CD4-positive, alpha-beta T cell treated with Interleukin-4 for 4 hours (primary cell): ENCODE measurements at regions not wholly inside any gene's neighbourhood (a gene's known extent, or its start where the extent isn't known, plus 50 kb on each side); places are given as distances from the start of the nearest gene placed in this dataset.

Source experiments
- DNase-seq: peaks from one replicate; pipeline ENCODE4 v3.0.0-alpha.2; 2020

GRCh38 chr5:97854871-97855762 lies 672.1 kb upstream of the RIOK2 start:
- DNase-seq = no peak

- no peak for DNase-seq
Measured at GRCh38 chr5:97874491-97874890, 691.4 kb upstream of the RIOK2 start.

DNA sequence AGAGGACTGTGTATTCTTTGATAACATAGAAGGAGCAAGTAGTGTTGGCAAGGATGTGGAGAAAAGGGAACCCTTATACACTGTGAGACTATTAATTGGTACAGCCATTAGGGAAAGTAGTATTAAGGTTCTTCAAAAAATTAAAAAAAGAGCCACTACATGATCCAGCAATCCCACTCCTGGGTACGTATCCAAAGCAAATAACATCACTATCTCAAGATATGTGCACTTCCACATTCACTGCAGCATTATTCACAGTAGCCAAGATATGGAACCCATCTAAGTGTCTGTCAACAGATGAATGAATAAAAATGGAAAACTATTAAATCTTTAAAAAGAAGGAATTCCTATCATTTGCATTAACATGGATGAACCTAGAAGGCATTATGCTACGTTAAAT lies 693.2 kb upstream of the RIOK2 start:
- DNase-seq = no peak

GRCh38 chr5:97877588-97877987 lies 694.5 kb upstream of the RIOK2 start:
- DNase-seq = no peak

GRCh38 chr5:97888439-97888838 lies 705.4 kb upstream of the RIOK2 start:
- no peak for DNase-seq

- DNase-seq = no peak
Measured at GRCh38 chr5:97891971-97892370, 708.9 kb upstream of the RIOK2 start.

DNA sequence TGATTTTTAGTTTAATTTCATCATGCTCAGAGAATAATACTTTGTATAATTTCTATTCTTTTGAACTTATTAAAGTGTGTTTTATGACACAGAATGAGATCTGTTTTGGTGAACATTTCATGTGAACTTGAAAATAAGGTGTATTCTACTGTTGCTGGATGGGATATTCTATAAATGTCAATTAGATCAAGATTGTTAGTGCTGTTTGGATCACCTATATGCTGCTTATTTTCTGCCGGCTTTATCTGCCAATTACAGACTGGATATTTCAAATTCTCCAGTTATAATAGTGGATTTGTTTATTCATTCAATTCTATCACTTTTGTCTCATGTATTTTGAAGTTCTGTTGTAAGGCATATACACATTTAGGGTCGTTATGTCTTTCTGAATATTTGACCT lies 720.7 kb upstream of the RIOK2 start:
- no peak for DNase-seq

DNA sequence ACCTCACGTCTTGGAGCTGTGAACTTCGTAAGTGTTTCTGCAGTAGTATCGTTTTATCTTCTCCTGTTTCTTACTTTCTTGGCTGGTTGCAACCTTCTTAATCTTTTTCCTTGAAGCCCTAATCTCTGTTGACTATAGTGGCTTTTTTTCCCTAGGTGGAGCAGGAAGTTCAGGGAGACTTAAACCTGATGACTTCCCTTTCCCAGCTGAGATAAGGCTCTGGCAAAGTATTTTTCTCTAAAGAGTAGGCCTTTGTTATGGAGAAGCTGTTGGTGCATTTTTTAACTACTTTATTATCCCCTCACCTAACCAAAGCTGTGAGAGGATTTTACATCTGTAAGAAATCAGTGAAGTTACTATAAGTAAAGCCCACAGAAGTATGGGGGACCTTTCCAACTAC lies 723.1 kb upstream of the RIOK2 start:
- no peak for DNase-seq

GRCh38 chr5:97907646-97908400 lies 724.8 kb upstream of the RIOK2 start:
- DNase-seq = no peak

DNA sequence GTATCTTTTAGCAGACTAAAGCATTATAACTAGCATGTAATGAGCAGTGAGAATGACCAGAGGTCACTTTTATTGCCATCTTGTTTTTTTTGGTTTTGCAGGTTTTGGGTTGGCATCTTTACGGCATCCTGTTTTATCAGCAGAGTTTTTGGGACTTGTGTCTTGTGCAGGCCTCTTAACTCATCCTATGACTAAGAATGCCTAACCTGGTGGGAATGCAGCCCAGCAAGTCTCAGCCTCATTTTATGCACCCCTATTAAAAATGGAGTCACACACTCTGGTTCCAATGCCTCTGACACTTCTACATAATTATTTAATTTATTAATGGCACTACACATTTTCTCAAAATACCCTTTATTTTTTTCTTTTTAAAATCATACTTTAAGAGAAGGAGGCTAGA lies 726.5 kb upstream of the RIOK2 start:
- no peak for DNase-seq

DNA sequence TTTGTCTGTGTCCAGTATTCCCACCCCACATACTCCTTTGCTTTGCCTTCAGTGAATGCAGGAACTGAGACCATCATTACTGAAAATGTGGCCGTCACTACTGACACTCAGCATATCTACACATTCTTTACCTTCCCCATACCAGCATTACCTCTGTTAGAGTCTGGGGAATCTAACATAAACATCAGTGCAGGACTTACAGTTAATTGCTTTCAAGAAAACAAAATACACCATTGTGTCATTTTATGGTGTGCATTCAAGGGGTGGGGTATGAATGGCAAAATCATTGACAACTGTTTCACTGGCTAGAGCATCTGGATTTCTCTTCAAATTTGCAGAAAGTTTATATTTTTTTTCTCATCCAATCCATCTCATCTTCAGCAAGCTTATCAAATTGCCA lies 731.4 kb upstream of the RIOK2 start:
- no peak for DNase-seq

DNA sequence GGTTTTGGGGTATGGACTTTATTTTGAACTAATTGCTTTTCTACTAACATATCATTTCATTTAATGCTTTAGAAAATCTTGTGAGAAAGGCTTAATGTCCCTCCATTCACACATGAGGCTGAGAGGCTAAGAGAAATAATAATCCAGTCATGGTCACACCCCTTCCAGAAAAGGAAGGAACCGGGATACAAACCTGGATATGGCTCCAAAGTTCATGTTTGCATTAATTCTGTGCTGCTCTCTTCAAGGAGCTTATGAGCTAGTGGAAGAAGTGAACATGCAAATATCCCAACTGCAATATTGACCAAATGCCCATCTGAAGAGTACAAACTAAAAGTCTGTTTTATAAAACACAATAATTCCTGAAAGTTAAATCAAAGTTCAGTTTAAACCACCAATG lies 732.1 kb upstream of the RIOK2 start:
- no peak for DNase-seq

DNA sequence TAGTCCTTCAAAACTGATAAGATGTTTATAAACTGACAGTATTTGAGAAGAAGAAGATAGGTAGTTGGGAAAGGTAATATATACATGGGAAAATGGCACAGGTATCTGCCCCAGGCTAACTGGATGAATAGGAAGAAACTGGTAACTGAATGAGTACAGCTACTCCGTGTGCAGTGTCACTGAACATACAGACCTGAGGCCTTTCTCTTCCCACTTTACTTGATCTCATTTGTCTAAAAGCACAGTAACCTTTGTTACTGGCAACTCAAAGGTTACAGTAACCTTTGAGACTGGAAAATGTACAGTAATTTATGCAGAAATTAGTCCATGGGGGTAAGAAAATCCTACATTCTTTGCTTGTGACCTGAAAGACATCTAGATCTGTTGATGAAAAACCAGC lies 735.0 kb upstream of the RIOK2 start:
- no peak for DNase-seq

DNA sequence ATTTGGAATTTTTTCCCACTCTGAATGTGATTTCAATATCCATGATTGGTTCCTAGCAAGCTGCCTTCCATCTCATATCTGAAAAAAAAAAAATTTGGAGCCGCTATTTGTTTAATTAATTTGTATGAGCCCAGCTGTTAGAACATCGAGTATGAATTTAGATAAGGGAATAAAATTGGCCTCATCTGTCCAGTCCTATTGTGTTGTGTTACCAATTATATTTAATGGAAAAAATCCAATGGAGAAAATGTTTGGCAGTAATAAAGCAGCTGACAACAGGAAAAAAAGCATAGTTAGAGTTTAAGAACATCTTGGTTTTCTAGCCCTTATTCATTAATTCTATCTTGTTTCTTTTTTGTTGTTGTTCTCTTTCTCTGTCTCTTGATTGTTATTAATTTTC lies 735.6 kb upstream of the RIOK2 start:
- no peak for DNase-seq

GRCh38 chr5:97919719-97920118 lies 736.7 kb upstream of the RIOK2 start:
- DNase-seq = no peak

GRCh38 chr5:97922776-97923175 lies 739.7 kb upstream of the RIOK2 start:
- no peak for DNase-seq

- no peak for DNase-seq
Measured at GRCh38 chr5:97923496-97923895, 740.4 kb upstream of the RIOK2 start.

- DNase-seq = no peak
Measured at GRCh38 chr5:97923997-97924396, 741.0 kb upstream of the RIOK2 start.

DNA sequence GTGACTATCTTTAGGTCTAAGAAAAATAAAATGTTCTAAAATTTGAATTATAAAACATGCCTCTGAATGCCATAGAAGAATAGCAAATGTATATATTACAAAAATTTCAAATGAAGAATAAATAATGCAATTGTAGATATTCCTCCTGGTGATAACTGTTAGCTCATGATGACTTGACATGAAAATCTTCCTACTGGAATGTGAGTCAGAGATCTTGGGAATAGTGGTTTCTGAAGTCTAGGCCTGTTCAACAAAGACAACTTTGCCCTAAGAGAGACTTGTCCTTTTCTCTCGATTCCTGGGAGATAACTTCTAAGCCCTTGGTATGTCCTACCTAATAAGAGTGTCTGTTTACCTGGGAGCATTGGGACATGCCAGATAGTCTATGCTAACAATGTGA lies 746.3 kb upstream of the RIOK2 start:
- DNase-seq = no peak

DNA sequence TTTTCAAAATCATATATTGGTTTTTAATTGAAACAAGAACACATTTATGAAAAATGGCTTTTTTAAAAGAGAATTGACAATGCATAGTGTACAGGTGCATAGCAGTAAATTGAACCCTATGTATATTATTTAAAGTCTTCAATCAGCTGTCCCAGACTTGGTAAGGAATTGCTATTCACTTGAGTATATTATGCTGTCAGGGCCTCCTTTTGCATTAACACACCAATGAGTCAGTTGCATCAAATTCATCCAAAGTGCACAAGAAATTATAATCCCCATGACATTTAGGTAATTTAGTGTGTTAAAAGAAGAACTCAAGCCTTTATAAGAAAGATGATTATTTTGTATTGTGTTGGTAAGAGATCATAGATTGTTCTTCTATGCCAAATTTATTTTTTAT lies 748.8 kb upstream of the RIOK2 start:
- no peak for DNase-seq

DNA sequence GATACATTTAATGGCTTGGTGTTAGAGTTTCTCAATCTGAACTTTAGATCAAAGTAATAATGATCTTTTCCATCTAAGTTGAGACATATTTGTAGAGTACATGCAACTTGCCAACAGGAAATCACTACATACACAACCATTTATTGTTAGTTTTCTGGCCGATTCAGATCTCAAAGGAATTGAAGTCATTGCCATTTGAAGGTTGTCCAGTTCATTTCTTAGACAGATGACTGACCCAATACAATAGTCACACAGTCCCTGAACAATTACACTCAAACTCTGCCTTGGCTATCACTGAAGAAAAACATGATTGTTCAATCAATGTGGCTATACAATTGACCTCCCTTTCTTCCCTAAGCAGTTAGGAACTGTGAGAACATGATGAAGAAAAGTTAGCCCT lies 753.2 kb upstream of the RIOK2 start:
- DNase-seq = no peak

- DNase-seq = no peak
Measured at GRCh38 chr5:97937846-97938245, 754.8 kb upstream of the RIOK2 start.

- no peak for DNase-seq
Measured at GRCh38 chr5:97943036-97943435, 760.0 kb upstream of the RIOK2 start.

GRCh38 chr5:97951139-97951538 lies 768.1 kb upstream of the RIOK2 start:
- no peak for DNase-seq
